ACC112 (cell line): ENCODE measurements at regions not wholly inside any gene's neighbourhood (a gene's known extent, or its start where the extent isn't known, plus 50 kb on each side); places are given as distances from the start of the nearest gene placed in this dataset.
A peak's percentile ranks its signal among the peaks of the same experiment; 100 is the strongest.
"Not testable (repeated sequence)": the region's sequence is repeated elsewhere in the genome, so short reads cannot be mapped to it uniquely, and the experiment has no call there.

ENCODE experiments used
- H2AFZ ChIP-seq: fragments of 200-600 bp; sonication (generic); one replicate; pipeline ENCODE4 v1.6.0; 2017; ENCODE audit warnings: antibody characterized with exemption, low read length; ENCODE audit not compliant: unreplicated experiment
- H3K27ac ChIP-seq: fragments of 200-600 bp; sonication (generic); 2 replicates; pipeline ENCODE4 v1.5.1; 2014; ENCODE audit warnings: low read depth, mild to moderate bottlenecking, antibody characterized with exemption, low read length, moderate library complexity
- H3K27me3 ChIP-seq: fragments of 200-600 bp; sonication (generic); 2 replicates; pipeline ENCODE4 v1.6.1; 2014; ENCODE audit warnings: mild to moderate bottlenecking, antibody characterized with exemption, low read length, moderate library complexity, mixed read lengths; ENCODE audit not compliant: insufficient read depth
- H3K36me3 ChIP-seq: fragments of 200-600 bp; sonication (generic); 2 replicates; pipeline ENCODE4 v1.6.1; 2016; ENCODE audit warnings: mild to moderate bottlenecking, antibody characterized with exemption, low read length, moderate library complexity, mixed read lengths; ENCODE audit not compliant: insufficient read depth
- H3K4me1 ChIP-seq: fragments of 200-600 bp; sonication (generic); one replicate; pipeline ENCODE4 v1.6.1; 2016; ENCODE audit warnings: low read length, mixed read lengths; ENCODE audit not compliant: insufficient read depth, unreplicated experiment, control insufficient read depth
- H3K4me3 ChIP-seq: fragments of 200-600 bp; sonication (generic); 2 replicates; pipeline ENCODE4 v1.5.1; 2014; ENCODE audit warnings: mild to moderate bottlenecking, low read depth, low read length
- H3K79me2 ChIP-seq: fragments of 200-600 bp; sonication (generic); one replicate; pipeline ENCODE4 v1.6.0; 2016; ENCODE audit warnings: low read length; ENCODE audit not compliant: control insufficient read depth, unreplicated experiment, insufficient read depth

DNA sequence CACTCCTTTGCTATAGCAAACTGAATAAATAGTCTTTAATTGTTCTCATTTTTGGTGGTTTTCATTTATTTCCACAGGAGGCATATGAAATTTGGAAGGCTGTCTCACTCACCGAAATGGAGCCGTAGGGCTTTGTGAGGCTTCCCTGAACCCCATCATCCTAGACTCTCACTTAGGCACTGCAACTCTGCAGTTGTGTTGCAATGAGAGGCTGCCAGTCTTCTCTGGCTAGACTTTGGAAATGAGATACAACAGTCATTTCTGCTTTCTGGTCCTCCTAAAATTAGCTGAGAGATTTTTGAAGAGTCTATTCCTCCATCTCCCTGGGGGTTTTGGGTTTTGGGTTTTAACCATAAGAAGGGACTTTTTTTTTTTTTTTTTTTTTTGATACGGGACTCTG lies 146.5 kb downstream of the SH3BGRL start:
- Histone ChIP-seq H3K27ac (no peak overlapping the region), H3K36me3 (no peaks in the 10 kb centered on the region)

DNA sequence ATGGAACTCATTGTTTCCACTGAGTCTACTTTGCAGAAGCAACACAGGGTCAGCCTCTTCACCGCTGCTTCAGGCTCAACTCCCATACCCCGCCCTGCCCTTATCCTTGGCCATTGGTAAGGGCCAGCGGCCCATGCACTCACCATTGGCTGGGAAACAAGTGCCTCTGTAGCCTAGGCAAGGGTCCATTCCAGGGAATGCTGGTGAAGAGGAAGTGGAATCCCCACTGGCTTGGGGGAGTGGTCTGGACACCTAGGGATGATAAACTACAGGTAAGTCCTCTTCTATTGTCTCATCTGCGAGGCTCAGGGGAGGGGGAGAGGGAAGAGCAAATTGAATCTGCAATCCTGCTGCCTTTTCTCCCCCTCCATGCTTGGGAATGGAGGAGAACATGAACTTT lies 153.1 kb downstream of the SH3BGRL start:
- Histone ChIP-seq H3K36me3 (no peaks in the 10 kb centered on the region), H3K4me3 (no peak overlapping the region), H3K79me2 (no peaks in the 10 kb centered on the region), H2AFZ (no peak overlapping the region), H3K4me1 (no peaks in the 10 kb centered on the region), H3K27ac (no peak overlapping the region), H3K27me3 (no peaks in the 10 kb centered on the region)

More for the DNA sequence above, 146.5 kb downstream of the SH3BGRL start:
- Histone ChIP-seq H2AFZ (no peak overlapping the region), H3K4me1 (no peaks in the 10 kb centered on the region), H3K4me3 (no peak overlapping the region), H3K79me2 (no peaks in the 10 kb centered on the region), H3K27me3 (no peaks in the 10 kb centered on the region)

DNA sequence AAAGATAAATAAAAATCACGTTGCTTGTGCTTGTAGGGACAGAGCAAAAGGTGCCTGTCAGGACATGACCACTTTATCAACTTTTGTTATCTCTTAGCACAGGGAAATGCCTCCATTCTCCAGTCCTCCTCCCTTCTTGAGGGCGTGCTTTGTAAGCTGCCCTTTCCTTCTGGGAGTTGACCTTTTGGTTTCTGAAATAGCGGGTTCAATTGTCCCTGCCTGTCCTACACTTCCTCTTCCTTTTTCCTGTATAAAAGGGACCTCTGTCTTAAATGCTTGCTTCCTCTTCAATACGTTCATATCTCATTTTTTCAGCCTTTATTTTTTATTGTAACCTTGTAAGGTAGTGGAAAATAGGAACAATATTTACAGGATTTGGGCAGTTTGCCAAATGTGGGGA lies 153.5 kb downstream of the SH3BGRL start:
- H3K79me2 ChIP-seq: no peaks in the 10 kb centered on the region
- no peaks in the 10 kb centered on the region for H3K36me3 ChIP-seq
- no peaks in the 10 kb centered on the region for H3K4me1 ChIP-seq
- H3K4me3 ChIP-seq: no peak overlapping the region
- no peak overlapping the region for H3K27ac ChIP-seq
- no peaks in the 10 kb centered on the region for H3K27me3 ChIP-seq
- no peak overlapping the region for H2AFZ ChIP-seq

DNA sequence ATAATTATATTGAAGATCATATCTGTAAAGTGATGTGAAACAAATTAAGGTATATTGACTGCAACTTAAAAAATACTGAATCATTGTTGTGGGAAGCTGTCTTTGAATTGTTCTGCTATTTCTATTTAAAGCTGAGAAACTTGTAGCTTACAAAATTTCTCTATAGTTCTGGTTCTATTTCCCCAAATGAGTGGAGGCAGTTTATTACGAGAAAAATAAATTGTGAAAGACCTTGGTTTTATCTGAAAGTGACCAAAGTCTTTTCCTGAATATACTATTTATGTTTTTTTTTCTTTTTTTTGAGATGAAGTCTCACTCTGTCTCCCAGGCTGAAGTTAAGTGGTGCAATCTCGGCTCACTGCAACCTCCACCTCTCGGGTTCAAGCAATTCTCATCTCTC lies 165.4 kb downstream of the SH3BGRL start:
- H3K4me3 ChIP-seq: no peak overlapping the region
- no peaks in the 10 kb centered on the region for H3K79me2 ChIP-seq
- H3K4me1 ChIP-seq: no peaks in the 10 kb centered on the region
- no peaks in the 10 kb centered on the region for H3K27me3 ChIP-seq
- no peaks in the 10 kb centered on the region for H3K36me3 ChIP-seq
- H3K27ac ChIP-seq: no peak overlapping the region
- H2AFZ ChIP-seq: no peak overlapping the region

DNA sequence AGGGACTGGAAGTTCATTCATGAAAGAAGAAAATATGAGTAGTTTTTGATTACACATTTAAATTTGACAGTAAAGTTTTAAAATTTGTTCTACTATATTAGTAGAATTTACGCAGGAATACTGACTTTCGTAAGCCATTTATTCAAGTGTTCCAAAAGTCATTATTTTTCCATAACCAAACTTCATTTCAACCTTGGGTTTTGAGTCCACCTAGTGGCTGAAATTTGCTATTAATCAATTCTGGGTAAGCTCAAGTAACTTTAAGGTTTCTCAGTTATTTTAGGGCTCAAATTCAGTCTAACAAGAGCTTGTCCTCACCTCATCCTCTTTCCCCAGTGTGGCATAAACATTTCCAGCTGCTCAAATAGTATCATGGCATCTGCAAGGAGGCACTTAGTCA lies 175.4 kb downstream of the SH3BGRL start:
- Histone ChIP-seq H3K79me2 (no peaks in the 10 kb centered on the region), H3K27ac (no peak overlapping the region), H3K27me3 (no peaks in the 10 kb centered on the region), H3K36me3 (no peaks in the 10 kb centered on the region), H2AFZ (no peak overlapping the region), H3K4me1 (no peaks in the 10 kb centered on the region), H3K4me3 (no peak overlapping the region)

DNA sequence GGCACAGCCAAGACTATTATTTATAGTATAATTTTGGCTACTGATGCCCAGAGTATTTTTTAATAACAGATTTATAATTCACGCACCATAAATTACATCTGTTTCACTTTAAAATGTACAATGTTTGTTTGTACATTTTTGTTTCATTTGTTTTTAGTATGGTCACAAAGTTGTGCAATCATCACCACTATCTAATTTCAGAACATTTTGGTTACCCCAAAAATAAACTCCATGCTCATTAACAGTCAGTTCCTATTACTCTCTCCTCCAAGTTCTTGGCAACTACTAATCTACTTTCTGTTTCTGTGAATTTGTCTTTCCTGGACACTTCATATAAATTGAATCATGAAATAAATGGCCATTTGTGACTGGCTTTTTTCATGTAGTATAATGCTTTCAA lies 176.7 kb downstream of the SH3BGRL start:
- no peak overlapping the region for H2AFZ ChIP-seq
- peak overlapping the region; percentile 31 for H3K4me3 ChIP-seq
- no peak overlapping the region for H3K27ac ChIP-seq
- no peaks in the 10 kb centered on the region for H3K36me3 ChIP-seq
- no peaks in the 10 kb centered on the region for H3K79me2 ChIP-seq
- no peaks in the 10 kb centered on the region for H3K4me1 ChIP-seq
- H3K27me3 ChIP-seq: no peaks in the 10 kb centered on the region

DNA sequence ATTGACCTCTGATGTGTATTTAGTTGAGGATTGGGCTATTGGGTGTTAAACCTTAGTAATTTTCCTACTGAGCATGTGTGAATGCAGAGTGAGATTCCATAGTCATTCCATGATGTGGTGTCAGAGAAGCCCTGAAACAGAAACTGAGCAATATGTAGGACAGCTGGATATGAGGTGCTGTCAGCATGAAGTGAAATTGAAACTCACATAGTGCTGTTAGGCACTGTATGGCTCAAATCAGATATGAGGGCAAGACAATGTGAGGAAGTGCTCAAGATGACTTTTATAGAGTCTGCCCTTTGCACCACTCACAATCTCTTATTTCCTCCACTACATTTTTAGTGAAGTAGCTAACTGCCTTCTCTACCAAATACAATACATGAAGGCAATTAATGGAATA lies 188.3 kb downstream of the SH3BGRL start:
- H2AFZ ChIP-seq: no peak overlapping the region
- no peaks in the 10 kb centered on the region for H3K79me2 ChIP-seq
- H3K4me3 ChIP-seq: no peak overlapping the region
- H3K4me1 ChIP-seq: no peaks in the 10 kb centered on the region
- no peak overlapping the region for H3K27ac ChIP-seq
- no peaks in the 10 kb centered on the region for H3K27me3 ChIP-seq
- H3K36me3 ChIP-seq: no peaks in the 10 kb centered on the region

DNA sequence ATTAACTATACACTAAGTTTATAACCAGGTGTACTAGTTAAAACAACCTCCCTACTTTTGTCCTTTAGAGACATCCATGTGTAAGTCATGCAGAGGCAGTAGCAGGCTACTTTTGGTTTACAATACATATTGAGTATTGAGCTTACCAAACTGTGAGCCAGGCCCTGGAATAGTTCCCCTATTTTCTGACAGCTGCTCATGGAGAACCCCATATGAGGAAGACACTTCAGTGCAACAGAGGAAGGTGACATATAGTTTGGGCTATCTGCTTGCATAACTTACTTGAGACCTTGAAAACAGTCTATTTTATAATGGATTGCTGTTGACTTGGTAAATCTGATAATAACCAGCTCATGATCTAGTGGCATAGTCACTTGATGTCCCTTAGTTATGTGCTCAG lies 190.5 kb downstream of the SH3BGRL start:
- H3K79me2 ChIP-seq: no peaks in the 10 kb centered on the region
- H3K4me3 ChIP-seq: no peak overlapping the region
- H3K27ac ChIP-seq: no peak overlapping the region
- H3K36me3 ChIP-seq: no peaks in the 10 kb centered on the region
- H3K4me1 ChIP-seq: no peaks in the 10 kb centered on the region
- no peaks in the 10 kb centered on the region for H3K27me3 ChIP-seq
- H2AFZ ChIP-seq: no peak overlapping the region

DNA sequence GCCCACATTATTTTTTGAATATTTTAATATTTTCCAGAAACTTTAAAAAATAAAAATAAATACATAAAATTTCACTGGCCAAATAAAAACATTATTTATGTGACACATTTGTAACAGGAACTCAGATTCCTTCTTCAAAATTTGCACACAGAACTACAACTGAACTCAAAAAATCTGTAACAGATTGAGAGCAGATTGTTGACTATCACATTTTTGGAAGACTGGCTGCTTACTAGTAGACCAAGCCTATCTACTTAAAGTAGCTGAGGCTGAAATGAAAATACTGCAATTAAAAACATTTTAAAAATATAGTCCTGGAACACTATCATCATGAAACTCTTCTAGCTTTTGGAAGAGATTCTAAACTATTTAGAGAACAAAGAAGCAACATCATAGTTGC lies 203.9 kb downstream of the SH3BGRL start:
- H3K27ac ChIP-seq: no peak overlapping the region
- H3K79me2 ChIP-seq: no peaks in the 10 kb centered on the region
- no peak overlapping the region for H3K4me3 ChIP-seq
- no peaks in the 10 kb centered on the region for H3K36me3 ChIP-seq
- no peak overlapping the region for H2AFZ ChIP-seq
- H3K27me3 ChIP-seq: no peaks in the 10 kb centered on the region
- no peaks in the 10 kb centered on the region for H3K4me1 ChIP-seq

DNA sequence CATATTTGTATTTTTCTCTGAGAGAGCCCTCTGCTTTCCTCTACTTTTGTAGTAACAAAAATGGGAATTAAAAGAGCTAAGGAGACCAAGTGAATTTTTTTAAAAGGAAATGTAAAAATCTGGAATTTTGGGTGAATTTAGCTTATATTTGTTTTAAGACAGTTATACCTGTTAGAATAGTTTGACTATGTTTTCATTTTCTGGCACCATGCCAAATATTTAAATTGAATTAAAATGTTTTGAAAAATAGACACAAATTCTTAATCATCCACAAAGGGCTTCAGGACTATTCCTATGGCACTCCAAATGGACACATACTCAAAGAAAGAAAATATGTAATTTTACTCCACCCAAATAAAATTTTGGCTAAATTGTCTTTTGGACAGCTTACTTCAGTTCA lies 209.6 kb downstream of the SH3BGRL start:
- Histone ChIP-seq H3K27me3 (no peaks in the 10 kb centered on the region; the same call in 1 of the 2 replicates), H3K36me3 (no peaks in the 10 kb centered on the region), H2AFZ (no peak overlapping the region), H3K79me2 (no peaks in the 10 kb centered on the region), H3K27ac (no peak overlapping the region), H3K4me3 (no peak overlapping the region), H3K4me1 (no peaks in the 10 kb centered on the region)

DNA sequence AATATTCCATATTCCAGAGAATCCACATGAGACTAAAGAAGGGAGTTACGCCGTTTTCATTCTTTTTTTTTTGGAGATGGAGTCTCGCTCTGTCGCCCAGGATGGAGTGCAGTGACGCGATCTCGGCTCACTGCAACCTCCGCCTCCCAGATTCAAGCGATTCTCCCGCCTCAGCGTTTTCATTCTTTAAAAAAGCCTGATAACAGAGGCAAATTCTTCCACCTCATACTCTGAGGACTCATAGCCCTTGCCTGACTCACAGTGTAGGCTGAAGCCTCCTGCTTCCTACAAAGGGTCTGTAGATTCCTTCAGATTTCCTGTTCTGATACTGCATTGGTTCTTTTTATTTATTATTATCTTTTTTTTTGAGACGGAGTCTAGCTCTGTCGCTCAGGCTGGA lies 210.5 kb downstream of the SH3BGRL start:
- Histone ChIP-seq H3K79me2 (no peaks in the 10 kb centered on the region), H3K4me1 (no peaks in the 10 kb centered on the region), H3K27me3 (no peaks in the 10 kb centered on the region; the same call in 1 of the 2 replicates), H3K36me3 (no peaks in the 10 kb centered on the region), H3K27ac (no peak overlapping the region), H3K4me3 (no peak overlapping the region), H2AFZ (no peak overlapping the region)

DNA sequence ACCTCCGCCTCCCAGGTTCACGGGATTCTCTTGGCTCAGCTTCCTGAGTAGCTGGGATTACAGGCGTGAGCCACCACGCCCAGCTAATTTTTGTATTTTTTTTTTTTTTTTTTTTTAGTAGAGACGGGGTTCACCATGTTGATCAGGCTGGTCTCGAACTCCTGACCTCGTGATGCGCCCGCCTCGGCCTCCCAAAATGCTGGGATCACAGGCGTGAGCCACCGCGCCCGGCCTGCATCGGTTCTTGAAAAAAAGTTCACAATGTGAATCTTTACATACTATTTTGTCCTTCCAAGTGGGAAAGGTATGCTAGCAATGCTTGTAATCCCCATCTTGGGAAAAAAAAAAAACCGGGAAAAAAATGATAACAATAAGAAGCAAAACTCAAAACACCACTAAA lies 211.0 kb downstream of the SH3BGRL start:
- H3K27ac ChIP-seq, H3K27me3 ChIP-seq, H3K79me2 ChIP-seq, H3K4me1 ChIP-seq, H2AFZ ChIP-seq, H3K36me3 ChIP-seq, H3K4me3 ChIP-seq: not testable (repeated sequence)
